ENCODE measurements at regions not wholly inside any gene's neighbourhood (a gene's known extent, or its start where the extent isn't known, plus 50 kb on each side); places are given as distances from the start of the nearest gene placed in this dataset.

- DNase-seq (ENCODE audit: low read depth in 2 of 2) = no peak
These were observed 334.1 kb upstream of the XYLT1 start for GRCh38 chr16:17804857-17805256.

- DNase-seq (ENCODE audit: low read depth in 2 of 2) = no peak
These were observed 333.1 kb upstream of the XYLT1 start for GRCh38 chr16:17803625-17804410.

DNA sequence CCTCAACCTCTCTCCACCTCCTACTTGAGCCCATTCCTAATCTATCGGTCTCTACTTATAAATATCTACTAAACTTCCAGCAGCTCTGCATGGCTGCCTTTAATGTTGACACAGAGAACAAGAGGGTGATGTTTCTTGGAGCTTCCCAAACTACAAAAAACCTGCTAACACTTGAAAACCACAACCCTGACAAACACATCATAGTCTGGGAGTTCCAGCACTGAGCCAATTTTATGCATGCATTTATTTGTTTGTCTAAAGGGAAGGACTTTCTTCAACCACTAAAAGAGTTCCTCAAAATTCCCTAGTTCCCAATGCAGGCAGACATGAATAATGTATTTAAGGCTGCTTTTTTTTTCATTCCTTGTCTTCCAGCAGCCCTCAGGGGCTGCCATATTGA, 331.8 kb upstream of the XYLT1 start:
- DNase-seq (ENCODE audit: low read depth in 2 of 2) = no peak

GRCh38 chr16:17801068-17801467, 330.3 kb upstream of the XYLT1 start:
- DNase-seq (ENCODE audit: low read depth in 2 of 2) = no peak

- DNase-seq (ENCODE audit: low read depth in 2 of 2) = no peak
These were observed 328.0 kb upstream of the XYLT1 start for GRCh38 chr16:17798716-17799115.

DNA sequence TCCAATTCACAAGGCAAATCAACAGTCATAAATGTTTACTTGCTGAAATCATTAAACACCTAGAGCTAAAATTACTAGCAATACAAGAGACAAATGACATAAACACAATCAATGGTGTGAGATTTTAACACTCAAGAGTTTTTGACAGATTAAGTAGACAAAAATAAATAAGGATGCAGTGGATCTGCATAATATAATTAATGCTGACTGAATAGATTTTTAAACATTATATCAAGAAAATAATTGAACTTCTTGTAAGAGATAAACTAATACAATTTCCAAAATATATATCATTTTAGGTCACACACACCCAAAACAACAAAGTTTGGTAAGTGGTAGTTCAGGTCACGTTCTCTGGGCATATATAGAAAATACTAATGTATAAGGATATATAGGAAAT, 322.6 kb upstream of the XYLT1 start:
- DNase-seq (ENCODE audit: low read depth in 2 of 2) = no peak

GRCh38 chr16:17784073-17784472, 313.3 kb upstream of the XYLT1 start:
- no peak for DNase-seq (ENCODE audit: low read depth in 2 of 2)

DNA sequence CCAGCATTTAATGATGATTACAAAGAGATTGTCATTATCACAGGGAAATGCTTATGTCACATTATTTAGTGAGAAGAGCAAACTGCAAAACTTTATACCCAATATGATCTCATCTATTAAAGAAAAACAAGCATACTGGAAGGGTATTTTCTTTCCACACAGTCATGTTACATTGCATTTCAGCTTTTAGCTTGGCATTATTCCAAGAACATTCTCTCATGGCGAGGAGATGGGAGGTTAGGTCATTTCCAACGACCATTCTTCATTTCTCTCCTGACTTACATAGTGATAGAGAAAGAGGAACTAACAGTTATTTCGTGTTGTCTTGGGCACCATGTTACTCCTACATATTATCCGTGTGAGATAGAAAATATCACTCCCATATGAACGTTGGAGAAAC, 309.4 kb upstream of the XYLT1 start:
- DNase-seq (ENCODE audit: low read depth in 2 of 2) = no peak

- DNase-seq (ENCODE audit: low read depth in 2 of 2) = no peak
These were observed 306.7 kb upstream of the XYLT1 start for GRCh38 chr16:17777408-17777863.

- no peak for DNase-seq (ENCODE audit: low read depth in 2 of 2)
These were observed 306.1 kb upstream of the XYLT1 start for GRCh38 chr16:17776888-17777287.

DNA sequence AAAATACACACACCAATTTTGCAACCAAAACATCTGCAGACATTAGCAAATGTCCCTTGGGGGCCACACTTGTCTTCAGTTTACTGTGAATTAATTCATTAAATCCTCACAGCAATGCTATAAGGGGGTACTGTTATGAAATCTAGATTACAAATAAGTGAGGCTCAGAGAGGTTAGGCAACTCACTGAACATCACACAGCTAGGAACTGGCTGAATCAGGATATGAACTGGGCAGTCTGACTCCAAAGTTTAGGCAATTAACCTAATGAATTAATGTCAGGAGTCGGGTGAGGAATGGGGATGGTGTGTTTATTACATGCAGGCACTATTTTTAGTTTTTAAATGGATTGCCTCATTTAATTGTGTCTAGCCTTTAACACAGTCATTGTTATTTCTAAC, 305.7 kb upstream of the XYLT1 start:
- no peak for DNase-seq (ENCODE audit: low read depth in 2 of 2)

DNA sequence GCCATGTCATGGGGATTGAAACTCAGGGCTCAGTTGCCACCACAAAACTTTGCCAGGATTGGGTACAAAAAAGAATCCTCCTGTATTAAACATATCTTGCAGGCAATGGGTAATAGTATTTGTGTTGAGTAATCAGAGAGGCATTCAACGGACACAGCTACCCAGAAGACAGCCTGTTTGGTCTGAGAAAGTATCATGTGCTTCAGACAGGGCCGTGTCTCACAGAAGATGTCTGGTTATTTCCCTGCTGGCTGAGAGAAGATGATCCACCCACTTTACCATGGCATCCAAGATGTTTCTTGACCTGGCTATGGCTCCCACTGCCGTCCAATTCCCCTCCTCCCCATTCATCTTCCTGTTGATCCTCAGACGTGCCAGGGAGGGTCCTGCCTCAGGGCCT, 304.3 kb upstream of the XYLT1 start:
- no peak for DNase-seq (ENCODE audit: low read depth in 2 of 2)

DNA sequence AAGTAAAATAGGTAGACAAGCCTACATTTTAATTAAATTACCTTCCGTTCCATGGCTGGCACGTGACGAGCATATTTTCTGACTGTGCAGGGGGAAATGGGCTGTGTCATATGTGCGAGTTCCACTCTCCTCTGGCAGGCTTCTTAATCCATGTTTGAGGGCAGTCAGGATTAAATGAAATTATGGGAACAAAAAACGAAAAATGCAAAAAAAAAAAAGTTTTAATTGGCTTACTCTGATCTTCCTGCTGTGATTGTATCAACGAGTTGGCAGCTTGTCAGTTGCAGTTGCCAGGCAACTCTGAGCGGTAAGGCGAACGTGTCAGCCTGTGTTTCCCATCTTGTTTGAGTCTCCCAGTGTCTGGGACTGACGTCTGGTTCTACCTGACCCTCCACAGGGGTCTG, 302.9 kb upstream of the XYLT1 start:
- no peak for DNase-seq (ENCODE audit: low read depth in 2 of 2)

DNA sequence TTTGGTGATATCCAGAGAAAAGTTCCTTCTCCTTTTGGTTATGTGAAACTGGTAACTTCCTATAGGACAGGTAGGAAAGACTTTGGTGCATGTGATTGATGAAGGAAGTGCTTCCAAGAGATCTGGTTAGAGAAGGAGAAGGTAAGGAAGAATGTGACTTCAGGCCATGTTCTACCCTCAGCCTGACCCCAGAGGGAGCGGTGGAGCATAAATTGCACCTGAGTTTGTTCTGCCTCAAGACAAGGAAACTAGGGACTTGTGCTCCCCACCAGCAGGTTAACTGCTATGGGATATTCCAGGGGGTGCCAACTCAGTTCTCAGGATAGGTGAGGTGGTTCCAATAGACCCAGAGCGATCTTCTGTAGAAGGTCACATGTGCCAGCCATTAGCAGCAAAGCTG, 299.3 kb upstream of the XYLT1 start:
- no peak for DNase-seq (ENCODE audit: low read depth in 2 of 2)

DNA sequence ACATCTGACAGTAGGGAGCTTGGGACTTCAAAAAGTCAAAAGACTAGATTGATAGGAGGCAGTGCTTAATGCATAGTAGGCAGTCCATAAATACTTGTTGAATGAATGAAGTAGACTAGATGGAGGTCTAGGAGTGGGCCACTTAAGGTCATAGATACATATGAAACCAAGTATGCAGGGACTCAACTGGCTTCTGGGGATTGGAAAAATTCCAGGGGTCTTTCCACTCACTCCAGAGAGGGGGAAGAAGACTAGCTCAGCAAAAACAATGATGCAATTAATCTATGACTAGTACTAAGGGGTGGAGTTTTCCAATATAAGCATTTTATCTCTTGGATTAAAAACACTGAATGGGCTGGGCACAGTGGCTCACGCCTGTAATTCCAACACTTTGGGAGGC, 298.3 kb upstream of the XYLT1 start:
- no peak for DNase-seq (ENCODE audit: low read depth in 2 of 2)

DNA sequence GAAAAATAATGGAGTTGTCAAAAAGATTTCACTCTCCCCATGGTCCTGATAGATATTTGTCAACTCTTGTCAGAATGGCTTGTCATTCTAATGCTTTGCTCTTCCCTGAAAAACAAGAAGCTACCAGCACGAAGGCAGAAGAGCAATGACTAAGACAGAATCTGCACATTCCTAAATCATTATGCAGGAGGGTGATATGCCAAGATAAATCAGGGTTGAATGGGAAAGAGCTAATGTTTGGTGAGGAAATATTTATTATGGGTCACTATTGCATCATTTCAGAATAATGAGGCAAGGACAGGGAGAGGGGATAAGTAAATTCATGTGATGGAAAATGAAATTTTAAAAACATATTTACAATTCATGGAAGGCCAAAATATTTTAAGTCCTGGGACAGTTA, 297.5 kb upstream of the XYLT1 start:
- no peak for DNase-seq (ENCODE audit: low read depth in 2 of 2)

DNA sequence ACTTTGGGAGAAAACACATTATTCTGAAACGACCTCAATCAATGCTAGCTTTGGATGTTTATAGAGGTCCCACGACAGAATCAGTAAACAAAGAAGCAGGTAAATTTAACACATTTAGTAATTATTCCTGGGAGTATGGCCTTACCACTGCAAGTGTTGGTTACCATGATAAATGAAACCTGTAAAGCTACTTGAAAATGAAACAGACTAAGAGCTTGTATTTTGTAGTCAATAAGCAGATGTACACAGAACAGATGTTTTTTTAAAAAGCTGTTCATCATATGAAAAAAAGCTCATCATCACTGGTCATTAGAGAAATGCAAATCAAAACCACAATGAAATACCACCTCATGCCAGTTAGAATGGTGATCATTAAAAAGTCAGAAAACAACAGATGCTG, 295.3 kb upstream of the XYLT1 start:
- no peak for DNase-seq (ENCODE audit: low read depth in 2 of 2)

- DNase-seq (ENCODE audit: low read depth in 2 of 2) = no peak
These were observed 289.0 kb upstream of the XYLT1 start for GRCh38 chr16:17759451-17760390.

DNA sequence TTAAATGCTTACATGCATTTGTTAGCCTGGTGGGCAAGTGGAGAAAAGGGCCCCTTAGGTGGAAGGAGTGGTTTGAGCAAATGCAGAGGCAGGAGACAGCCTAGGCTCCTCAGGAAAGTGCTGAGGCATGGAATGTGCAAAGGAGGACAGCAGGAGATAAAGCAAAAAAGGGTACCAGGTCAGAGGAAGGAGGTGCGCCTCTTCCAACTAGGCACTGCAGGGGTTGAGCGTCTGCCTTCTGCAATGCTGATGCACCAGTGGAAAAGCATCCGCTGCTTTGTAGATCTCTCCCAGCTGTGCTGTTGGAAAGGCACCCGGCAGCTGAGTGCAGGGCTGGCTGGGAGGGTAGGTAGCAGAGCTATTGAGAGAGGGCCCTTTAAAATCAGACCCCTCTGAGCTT, 287.0 kb upstream of the XYLT1 start:
- no peak for DNase-seq (ENCODE audit: low read depth in 2 of 2)

DNA sequence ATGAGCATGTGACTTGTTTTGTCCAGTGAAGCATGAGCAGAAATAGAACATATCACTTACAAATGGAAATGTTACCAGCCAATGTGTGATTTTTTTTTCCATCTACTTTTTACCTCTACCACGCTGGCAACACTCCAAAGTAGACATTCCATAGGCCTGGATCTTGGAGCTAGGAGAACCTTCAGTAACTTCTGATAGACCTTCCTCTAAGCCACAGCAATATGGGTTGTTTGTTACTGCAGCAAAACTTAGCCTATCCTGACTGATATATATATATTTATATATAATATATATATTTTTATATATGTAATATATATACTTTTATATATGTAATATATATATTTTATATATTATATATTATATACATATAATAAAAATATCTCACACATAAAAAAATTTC, 284.4 kb upstream of the XYLT1 start:
- DNase-seq (ENCODE audit: low read depth in 2 of 2) = no peak

DNA sequence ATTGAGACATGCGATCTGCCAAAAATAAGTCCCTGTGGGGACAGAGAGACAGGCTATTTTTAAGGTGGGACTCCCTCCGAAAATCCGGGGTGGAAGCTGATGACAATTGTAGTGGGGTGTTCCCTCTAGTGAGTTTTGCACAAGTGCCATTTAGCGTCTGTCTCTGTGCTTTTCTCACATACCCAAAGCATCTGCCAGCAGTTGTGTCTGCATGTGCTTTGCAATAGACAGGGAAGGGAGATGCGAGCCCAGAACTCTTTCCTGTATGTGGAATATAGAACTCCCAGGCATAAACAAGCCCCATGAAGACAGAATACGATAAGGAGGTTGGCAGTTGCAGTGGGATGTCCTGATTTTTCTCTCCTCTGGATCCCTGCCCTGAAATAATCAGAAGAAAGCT, 282.7 kb upstream of the XYLT1 start:
- no peak for DNase-seq (ENCODE audit: low read depth in 2 of 2)

DNA sequence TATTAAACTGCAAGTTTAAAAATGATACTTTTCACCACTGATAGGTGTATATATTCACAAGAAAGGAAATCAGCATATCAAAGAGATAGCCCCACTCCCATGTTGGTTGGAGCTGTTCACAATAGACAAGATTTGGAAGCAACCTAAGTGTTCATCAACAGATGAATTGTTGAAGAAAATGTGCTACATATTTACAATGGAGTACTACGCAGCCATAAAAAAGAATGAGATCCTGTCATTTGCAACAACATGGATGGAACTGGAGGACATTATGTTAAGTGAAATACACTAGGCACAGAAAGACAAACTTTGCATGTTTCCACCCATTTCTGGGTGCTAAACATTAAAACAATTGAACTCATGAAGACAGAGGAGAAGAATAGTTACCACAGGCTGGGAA, 278.9 kb upstream of the XYLT1 start:
- no peak for DNase-seq (ENCODE audit: low read depth in 2 of 2)
